Body of pancreas (tissue), 4 donors: ENCODE measurements at regions not wholly inside any gene's neighbourhood (a gene's known extent, or its start where the extent isn't known, plus 50 kb on each side); places are given as distances from the start of the nearest gene placed in this dataset.

ENCODE experiments used
- ATAC-seq: fragments of 150-250 bp; one replicate; pipeline ENCODE4 v1.9.1; 2016
- DNase-seq, 4 donors: peaks; one replicate each; pipeline ENCODE4 v3.0.0-alpha.2; 2019
- H3K27ac ChIP-seq, 4 donors: fragments of 200-600 bp; sonication (generic); 1 replicate in 3 of 4; 2 replicates in 1 of 4; pipeline versions ENCODE4 v1.5.1 to v1.6.1; 2016 to 2019; ENCODE audit warnings: mild to moderate bottlenecking in 1 of 4, mixed read lengths in 1 of 4, moderate library complexity in 1 of 4
- H3K27me3 ChIP-seq, 2 donors: fragments of 200-600 bp; sonication (generic); one replicate each; pipeline ENCODE4 v1.6.0; 2016; ENCODE audit warnings: mild to moderate bottlenecking in 1 of 2
- H3K36me3 ChIP-seq, 2 donors: fragments of 200-600 bp; sonication (generic); replicated peaks in 1 of 2; 2 replicates each; pipeline ENCODE4 v1.5.1; 2016; ENCODE audit warnings: low read depth in 2 of 2; ENCODE audit not compliant: insufficient read depth in 1 of 2
- H3K4me1 ChIP-seq: fragments of 200-600 bp; sonication (generic); one replicate; pipeline ENCODE4 v1.6.0; 2016
- H3K4me3 ChIP-seq, 2 donors: fragments of 200-600 bp; sonication (generic); 1 replicate in 1 of 2; 2 replicates in 1 of 2; pipeline ENCODE4 v1.5.1; 2016 to 2019
- H3K9me3 ChIP-seq, 3 donors: fragments of 200-600 bp; sonication (generic); 1 replicate in 2 of 3; 2 replicates in 1 of 3; pipeline ENCODE4 v1.5.1; 2016
- POLR2A ChIP-seq, 3 donors: fragments of 450-650 bp; IDR thresholded peaks; one replicate each; pipeline ENCODE4 v1.6.1; 2016; ENCODE audit warnings: antibody characterized with exemption in 3 of 3, mild to moderate bottlenecking in 2 of 3
- WGBS, 2 donors: methylation state at CpG; one replicate each; pipeline ENCODE4 v1.1.5; 2017; 5-methylcytosine and 5-hydroxymethylcytosine counted together
- intact Hi-C: fragments of 100-400 bp; cut with DNase I; formaldehyde crosslinking; loops from one replicate; pipeline ENCODE4 v1.15.1; 2023
- TF ChIP-seq, protein P1 (sequence below), 7 experiments: fragments of 450-650 bp in 4 of 7; fragments of 200-600 bp in 3 of 7; sonication (generic) in 3 of 7; IDR thresholded peaks; one replicate each; pipeline ENCODE4 v1.5.1; 2016 to 2019; ENCODE audit warnings: antibody characterized with exemption in 7 of 7

DNA sequence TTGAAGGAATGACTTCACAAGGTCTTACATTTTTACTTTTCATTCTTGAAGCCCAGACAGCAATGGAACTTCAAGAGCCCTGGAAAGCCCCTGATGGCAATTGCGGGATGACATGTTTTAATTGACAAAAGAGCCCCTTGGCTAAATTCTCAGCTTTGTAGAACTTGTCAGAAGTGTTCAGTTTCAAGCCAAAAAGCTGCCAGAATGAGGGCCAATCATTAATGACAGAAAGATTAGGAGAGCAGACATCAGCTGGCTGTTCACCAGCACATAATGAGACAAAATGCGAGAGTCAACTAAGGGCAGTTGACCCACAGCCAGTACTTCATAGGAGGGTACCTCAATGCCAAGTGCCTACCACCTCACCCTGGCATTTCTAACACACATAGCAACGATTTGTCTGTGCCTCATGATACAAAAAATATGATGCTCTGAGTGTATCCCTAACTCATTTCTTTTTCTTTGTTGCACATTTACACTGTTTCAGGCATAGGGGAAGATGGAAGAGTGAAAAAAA lies 243.1 kb downstream of the MYLK4 start:
- Histone ChIP-seq H3K4me1 (no peaks in the 10 kb centered on the region), H3K36me3 (no peaks in the 10 kb centered on the region), H3K27me3 (peaks cover 0 to 4% of the 10 kb centered on the region in 2 donors), H3K4me3 (no peak overlapping the region), H3K9me3 (no peaks in the 10 kb centered on the region), H3K27ac (no peak overlapping the region)
- TF ChIP-seq POLR2A (IDR thresholded peaks at IDR 0.05): no peak
- TF ChIP-seq, protein P1, sequence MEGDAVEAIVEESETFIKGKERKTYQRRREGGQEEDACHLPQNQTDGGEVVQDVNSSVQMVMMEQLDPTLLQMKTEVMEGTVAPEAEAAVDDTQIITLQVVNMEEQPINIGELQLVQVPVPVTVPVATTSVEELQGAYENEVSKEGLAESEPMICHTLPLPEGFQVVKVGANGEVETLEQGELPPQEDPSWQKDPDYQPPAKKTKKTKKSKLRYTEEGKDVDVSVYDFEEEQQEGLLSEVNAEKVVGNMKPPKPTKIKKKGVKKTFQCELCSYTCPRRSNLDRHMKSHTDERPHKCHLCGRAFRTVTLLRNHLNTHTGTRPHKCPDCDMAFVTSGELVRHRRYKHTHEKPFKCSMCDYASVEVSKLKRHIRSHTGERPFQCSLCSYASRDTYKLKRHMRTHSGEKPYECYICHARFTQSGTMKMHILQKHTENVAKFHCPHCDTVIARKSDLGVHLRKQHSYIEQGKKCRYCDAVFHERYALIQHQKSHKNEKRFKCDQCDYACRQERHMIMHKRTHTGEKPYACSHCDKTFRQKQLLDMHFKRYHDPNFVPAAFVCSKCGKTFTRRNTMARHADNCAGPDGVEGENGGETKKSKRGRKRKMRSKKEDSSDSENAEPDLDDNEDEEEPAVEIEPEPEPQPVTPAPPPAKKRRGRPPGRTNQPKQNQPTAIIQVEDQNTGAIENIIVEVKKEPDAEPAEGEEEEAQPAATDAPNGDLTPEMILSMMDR (IDR thresholded peaks at IDR 0.05): no peak
- 44 to 45% methylated on average over 3 of the region's 3 CpGs for WGBS, 2 donors
- no peak for DNase-seq
- no peak for ATAC-seq
- intact Hi-C loops: no loop called here

- no peak overlapping the region for H3K27ac ChIP-seq
- WGBS, 2 donors: 63 to 69% methylated on average over 2 of the region's 2 CpGs
- TF ChIP-seq POLR2A (IDR thresholded peaks at IDR 0.05): no peak
- TF ChIP-seq, protein P1 (IDR thresholded peaks at IDR 0.05): no peak
Measured at GRCh38 chr6:2507016-2507415, 243.7 kb downstream of the MYLK4 start.

DNA sequence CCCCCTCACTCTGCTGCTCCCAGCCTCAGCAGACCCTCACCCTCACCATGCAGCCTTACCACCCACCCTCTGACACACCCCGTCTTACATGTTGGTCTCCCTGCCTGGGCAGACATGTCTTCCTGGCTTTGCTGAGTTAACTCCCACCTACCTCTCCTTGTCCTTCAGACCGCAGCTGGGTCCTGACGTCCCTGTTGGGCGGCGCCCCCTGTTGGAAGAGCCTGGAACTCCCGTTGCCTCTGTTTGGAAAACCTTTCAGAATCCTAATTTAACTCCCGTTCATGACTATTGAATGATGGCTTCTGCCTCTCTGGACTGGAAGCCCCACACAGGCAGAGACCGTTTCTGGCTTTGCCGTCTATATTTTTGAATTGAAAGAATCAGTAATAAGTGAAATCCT lies 245.1 kb downstream of the MYLK4 start:
- peaks cover 0 to 11% of the 10 kb centered on the region in 2 donors for H3K27me3 ChIP-seq
- H3K4me1 ChIP-seq: no peaks in the 10 kb centered on the region
- intact Hi-C loops: no loop called here
- no peak overlapping the region for H3K27ac ChIP-seq
- no peaks in the 10 kb centered on the region for H3K36me3 ChIP-seq
- DNase-seq: no peak
- ATAC-seq: no peak
- no peaks in the 10 kb centered on the region for H3K9me3 ChIP-seq
- 35 to 36% methylated on average over 9 of the region's 9 CpGs for WGBS, 2 donors
- TF ChIP-seq, protein P1 (IDR thresholded peaks at IDR 0.05): peak in 1 of 7 experiments; percentile 5
- TF ChIP-seq POLR2A (IDR thresholded peaks at IDR 0.05): no peak
- H3K4me3 ChIP-seq: no peak overlapping the region

More at GRCh38 chr6:2507016-2507415, 243.7 kb downstream of the MYLK4 start:
- ATAC-seq (no peak), DNase-seq (no peak)
- Histone ChIP-seq H3K4me3 (no peak overlapping the region), H3K4me1 (no peaks in the 10 kb centered on the region), H3K27me3 (peaks cover 0 to 9% of the 10 kb centered on the region in 2 donors), H3K36me3 (no peaks in the 10 kb centered on the region), H3K9me3 (no peaks in the 10 kb centered on the region)
- intact Hi-C loops: no loop called here

GRCh38 chr6:2504495-2505064 lies 246.1 kb downstream of the MYLK4 start:
- TF ChIP-seq, protein P1 (IDR thresholded peaks at IDR 0.05): no peak
- TF ChIP-seq POLR2A (IDR thresholded peaks at IDR 0.05): no peak
- no peak for ATAC-seq
- 39 to 43% methylated on average over 1 of the region's 1 CpG for WGBS, 2 donors
- no peaks in the 10 kb centered on the region for H3K36me3 ChIP-seq
- intact Hi-C loops: no loop called here
- H3K9me3 ChIP-seq: no peaks in the 10 kb centered on the region
- no peak overlapping the region for H3K27ac ChIP-seq
- no peak for DNase-seq
- H3K4me3 ChIP-seq: no peak overlapping the region
- peaks cover 0 to 11% of the 10 kb centered on the region in 2 donors for H3K27me3 ChIP-seq
- H3K4me1 ChIP-seq: no peaks in the 10 kb centered on the region
